CD4-positive, alpha-beta T cell treated with Interleukin-4 for 4 hours (primary cell): ENCODE measurements at regions not wholly inside any gene's neighbourhood (a gene's known extent, or its start where the extent isn't known, plus 50 kb on each side); places are given as distances from the start of the nearest gene placed in this dataset.
"Not testable (repeated sequence)": the region's sequence is repeated elsewhere in the genome, so short reads cannot be mapped to it uniquely, and the experiment has no call there.

Experiments
- DNase-seq: peaks from one replicate; pipeline ENCODE4 v3.0.0-alpha.2; 2020

- no peak for DNase-seq
These were observed 132.4 kb upstream of the ITGA6 start for GRCh38 chr2:172294983-172295382.

GRCh38 chr2:172295677-172296076 lies 131.7 kb upstream of the ITGA6 start:
- DNase-seq: no peak

- DNase-seq: no peak
These were observed 130.9 kb upstream of the ITGA6 start for GRCh38 chr2:172296267-172297046.

GRCh38 chr2:172297531-172297930 lies 129.9 kb upstream of the ITGA6 start:
- no peak for DNase-seq

- DNase-seq: no peak
These were observed 129.4 kb upstream of the ITGA6 start for GRCh38 chr2:172297950-172298349.

- no peak for DNase-seq
These were observed 127.6 kb upstream of the ITGA6 start for GRCh38 chr2:172299741-172300140.

GRCh38 chr2:172300851-172301250 lies 126.5 kb upstream of the ITGA6 start:
- DNase-seq: no peak

DNA sequence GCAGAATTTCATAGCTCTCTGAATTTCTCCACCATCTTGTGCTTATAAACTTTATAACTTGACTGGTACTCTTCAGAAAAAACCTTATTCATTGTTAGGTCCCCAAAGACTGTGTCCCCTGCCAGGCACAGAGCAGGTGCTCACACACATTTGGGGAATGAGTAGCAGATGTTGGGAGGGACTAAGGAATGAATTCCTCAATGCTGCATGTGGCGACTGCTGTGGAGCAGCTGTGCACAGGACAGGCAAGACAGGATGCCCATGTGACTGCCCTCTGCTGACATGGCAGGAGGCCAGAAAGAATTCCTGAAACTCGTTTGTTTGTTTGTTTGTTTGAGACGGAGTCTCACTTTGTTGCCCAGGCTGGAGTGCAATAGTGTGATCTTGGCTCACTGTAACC lies 122.3 kb upstream of the ITGA6 start:
- no peak for DNase-seq

- DNase-seq: no peak
These were observed 119.6 kb upstream of the ITGA6 start for GRCh38 chr2:172307800-172308199.

GRCh38 chr2:172308253-172308935 lies 119.0 kb upstream of the ITGA6 start:
- no peak for DNase-seq

GRCh38 chr2:172311921-172312345 lies 115.5 kb upstream of the ITGA6 start:
- DNase-seq: no peak

DNA sequence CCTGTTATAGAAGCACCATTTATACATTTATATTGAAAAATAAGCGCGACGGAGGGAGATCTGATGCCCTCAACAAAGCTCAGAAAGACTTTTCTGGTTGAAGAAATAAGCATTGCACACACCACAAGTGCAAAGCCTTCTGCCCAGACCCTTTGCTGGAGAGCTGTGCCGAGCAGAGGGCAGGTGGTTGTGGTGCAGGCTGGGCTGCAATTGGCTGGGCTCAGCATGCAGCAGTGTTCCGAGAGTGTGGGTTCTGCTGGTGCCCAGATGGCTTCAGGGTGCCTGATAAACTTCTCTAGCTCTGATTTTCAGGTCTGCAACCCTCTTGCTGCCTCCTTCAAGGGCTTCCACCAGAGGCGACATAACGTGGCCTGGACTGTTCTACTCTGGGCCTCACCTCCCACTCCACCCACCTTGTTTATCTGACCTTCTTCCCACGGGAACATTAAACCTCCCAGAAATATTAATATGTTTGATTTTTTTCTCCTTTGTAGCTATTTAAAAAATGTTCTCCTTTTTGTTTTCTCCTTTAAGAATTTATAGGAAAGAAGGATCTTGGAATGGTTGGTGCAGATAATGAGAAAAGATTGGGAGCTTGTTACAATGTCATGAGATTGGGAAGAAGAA lies 113.6 kb upstream of the ITGA6 start:
- no peak for DNase-seq

DNA sequence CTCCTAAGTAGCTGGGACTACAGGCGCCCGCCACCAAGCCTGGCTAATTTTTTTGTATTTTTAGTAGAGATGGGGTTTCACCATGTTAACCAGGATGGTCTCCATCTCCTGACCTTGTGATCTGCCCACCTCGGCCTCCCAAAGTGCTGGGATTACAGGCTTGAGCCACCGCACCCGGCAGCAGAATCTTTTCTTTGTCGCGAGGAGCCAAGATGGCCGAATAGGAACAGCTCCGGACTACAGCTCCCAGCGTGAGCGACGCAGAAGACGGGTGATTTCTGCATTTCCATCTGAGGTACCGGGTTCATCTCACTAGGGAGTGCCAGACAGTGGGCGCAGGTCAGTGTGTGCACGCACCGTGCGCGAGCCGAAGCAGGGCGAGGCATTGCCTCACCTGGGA lies 112.3 kb upstream of the ITGA6 start:
- not testable (repeated sequence) for DNase-seq

DNA sequence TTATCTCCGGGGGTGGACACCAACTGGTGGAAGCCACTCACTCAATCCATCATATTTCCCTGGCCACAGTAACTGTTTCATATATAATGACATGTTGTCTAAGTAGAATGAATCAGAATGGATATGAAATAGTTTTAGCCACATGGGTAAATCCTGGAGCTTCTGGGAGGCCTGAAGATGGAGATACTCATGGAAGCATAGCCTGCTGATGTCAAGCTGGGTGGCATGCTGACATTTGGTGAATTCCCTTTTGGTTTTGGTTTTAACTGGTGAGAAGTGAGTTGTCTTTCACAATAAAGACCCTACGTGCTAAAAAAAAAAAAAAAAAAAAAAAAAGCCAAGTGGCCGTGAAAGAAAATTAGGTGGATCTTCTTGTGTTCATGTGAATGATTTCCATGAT lies 105.3 kb upstream of the ITGA6 start:
- no peak for DNase-seq

GRCh38 chr2:172323256-172323655 lies 104.1 kb upstream of the ITGA6 start:
- DNase-seq: no peak

DNA sequence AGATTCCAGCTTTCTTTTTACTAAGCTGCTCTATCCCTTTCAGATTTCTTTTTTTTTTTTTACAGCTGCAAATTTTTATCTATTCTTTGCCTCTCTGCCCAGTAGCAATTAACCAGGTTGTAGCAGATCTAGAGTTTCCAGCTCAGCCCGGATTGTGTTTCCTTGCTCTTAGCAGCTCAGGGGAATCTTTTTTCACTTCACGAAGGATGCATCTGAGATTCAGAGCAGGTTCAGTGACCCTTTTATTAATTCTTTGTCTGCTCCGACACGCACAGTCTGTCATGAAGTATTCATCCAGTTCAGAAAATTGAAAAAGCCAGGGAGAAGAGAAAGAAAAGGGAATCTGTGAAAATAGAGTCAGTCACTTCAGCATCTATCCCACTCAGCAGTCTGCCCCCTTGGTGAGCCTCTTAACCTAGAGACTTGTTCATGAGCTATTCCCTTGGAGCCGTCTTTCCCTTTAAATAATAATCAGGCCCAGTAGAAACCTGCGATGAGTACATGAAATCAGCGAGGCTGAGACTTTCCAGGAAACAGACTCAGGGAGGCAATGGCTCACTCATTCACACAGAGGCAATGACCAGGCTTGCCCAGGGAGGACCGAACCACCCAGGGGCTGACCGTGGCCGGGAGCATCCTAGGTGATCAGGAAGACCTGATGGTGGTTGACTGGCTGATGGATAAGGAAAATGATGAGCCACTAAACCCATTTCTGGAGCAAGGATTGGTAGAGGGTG lies 103.4 kb upstream of the ITGA6 start:
- no peak for DNase-seq

DNA sequence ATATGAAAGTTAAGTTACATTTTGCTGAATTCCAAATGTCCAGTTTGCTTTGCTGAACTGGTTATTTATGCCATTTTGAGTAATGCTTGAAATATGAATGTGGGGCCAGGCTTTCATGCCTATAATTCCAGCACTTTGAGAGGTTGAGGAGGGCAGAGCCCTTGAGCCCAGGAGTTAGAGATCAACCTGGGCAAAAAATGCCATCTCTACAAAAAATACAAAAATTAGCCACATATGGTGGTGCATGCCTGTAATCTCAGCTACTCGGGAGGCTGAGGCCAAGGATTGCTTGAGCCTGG lies 101.2 kb upstream of the ITGA6 start:
- DNase-seq: no peak

GRCh38 chr2:172328103-172328841 lies 99.1 kb upstream of the ITGA6 start:
- DNase-seq: no peak

GRCh38 chr2:172329416-172329773 lies 98.0 kb upstream of the ITGA6 start:
- no peak for DNase-seq

DNA sequence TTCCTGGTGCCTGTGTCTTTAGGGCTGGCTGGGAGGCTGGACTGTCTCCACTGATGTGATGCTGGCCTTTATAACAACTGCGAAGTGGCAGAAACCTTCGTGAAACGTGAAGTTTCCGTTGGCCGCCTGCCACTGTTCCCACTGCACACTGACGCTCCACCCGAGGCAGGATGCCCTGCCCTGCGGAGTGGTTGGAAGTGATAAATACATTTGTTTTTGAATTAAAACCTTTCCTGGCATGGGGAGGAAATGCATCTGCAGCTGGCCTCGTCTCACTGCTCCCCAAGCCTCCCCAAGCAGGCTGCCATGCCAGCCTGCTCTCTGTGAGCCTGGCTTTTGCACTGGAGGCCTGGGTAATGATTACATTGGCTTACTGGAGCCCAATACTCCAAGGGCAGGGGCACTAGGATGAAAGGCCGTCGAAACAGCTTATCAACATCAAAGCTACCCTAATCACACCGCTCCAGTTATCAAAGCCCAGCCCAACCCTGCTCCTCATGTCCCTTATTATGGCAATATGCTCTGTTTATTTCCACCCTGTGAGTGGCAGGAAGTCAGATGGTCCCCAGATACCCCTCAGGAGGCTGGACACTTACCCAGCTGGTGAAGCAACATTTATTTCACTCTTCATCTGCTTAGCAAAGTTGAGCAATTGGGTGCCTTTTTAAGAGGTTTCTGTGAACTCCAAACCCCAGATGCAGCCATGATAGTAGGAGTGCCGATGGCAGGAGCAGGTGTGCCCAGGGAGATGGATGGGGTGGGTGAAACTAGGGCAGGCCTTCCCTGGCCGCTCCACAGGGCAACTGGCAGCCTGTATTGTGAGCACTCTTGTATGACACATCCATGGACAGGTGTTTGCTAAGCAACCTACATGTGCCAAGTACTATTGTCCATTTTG lies 97.4 kb upstream of the ITGA6 start:
- DNase-seq: no peak

GRCh38 chr2:172332507-172332906 lies 94.9 kb upstream of the ITGA6 start:
- DNase-seq: no peak
